ENCODE measurements at regions not wholly inside any gene's neighbourhood (a gene's known extent, or its start where the extent isn't known, plus 50 kb on each side); places are given as distances from the start of the nearest gene placed in this dataset.

GRCh38 chr6:8180327-8181159 is 78.2 kb upstream of the EEF1E1 start:
- no peaks in the 10 kb centered on the region for H3K79me2 ChIP-seq (ENCODE audit: control insufficient read depth, insufficient read depth, low read length)
- no peak overlapping the region for H3K4me2 ChIP-seq (ENCODE audit: control insufficient read depth, insufficient read depth)
- ChIA-PET RAD21 (ENCODE audit: unreplicated experiment) (interaction anchor here (1.0 to 1.5 kb wide), 3 partner anchors 38 to 50 kb away, joined by 3 to 7 read pairs (median 3); no protein-coding TSS in a partner anchor), POLR2A (no interaction called here), SMC1A (ENCODE audit: uncharacterized antibody, unreplicated experiment) (interaction anchor here (1.3 to 1.7 kb wide), 2 partner anchors 39 to 49 kb away, joined by 3 to 10 read pairs; no protein-coding TSS in a partner anchor), CTCF (no interaction called here)
- H3K4me3 ChIP-seq: no peak overlapping the region
- 37% methylated on average over 11 of the region's 11 CpGs for WGBS (ENCODE audit: insufficient coverage, insufficient replicate concordance, low lambda C conversion rate, missing lambda C conversion rate)
- in situ Hi-C loops (cut with MboI): no loop called here
- ATAC-seq: no peak
- H3K9ac ChIP-seq (ENCODE audit: control insufficient read depth, insufficient read depth, low read length): no peak overlapping the region
- intact Hi-C loops (cut with micrococcal nuclease; ENCODE audit: unreplicated experiment): no loop called here
- no peak overlapping the region for H3K27ac ChIP-seq (ENCODE audit: control insufficient read depth, insufficient read depth)
- H3K4me1 ChIP-seq (ENCODE audit: control insufficient read depth, insufficient read depth, low read length): no peaks in the 10 kb centered on the region
- no peak for FAIRE-seq
- no peaks in the 10 kb centered on the region for H3K27me3 ChIP-seq (replicated peaks in 1 of 2; ENCODE audit: control insufficient read depth in 2 of 2, insufficient read depth in 2 of 2, low read length in 1 of 2)
- no peak for TF ChIP-seq EP300 (IDR thresholded peaks at IDR 0.05; ENCODE audit: borderline replicate concordance in 1 of 2, control insufficient read depth in 1 of 2, low read depth in 2 of 2, low read length in 2 of 2)
- TF ChIP-seq PKNOX1 (IDR thresholded peaks at IDR 0.05): peak; percentile 86
- no TSS peak for BruUV-seq (replicated peaks)
- DNase-seq (ENCODE audit: low read depth, low spot score): no peak
- no peak overlapping the region for H2AFZ ChIP-seq (ENCODE audit: control insufficient read depth, low read depth, low read length)
- H3K36me3 ChIP-seq (ENCODE audit: control insufficient read depth in 2 of 2, insufficient read depth in 2 of 2, low read length in 1 of 2): no peaks in the 10 kb centered on the region
- no peaks in the 10 kb centered on the region for H3K9me3 ChIP-seq (replicated peaks; ENCODE audit: control insufficient read depth, insufficient read depth, low read length)
- no peaks in the 10 kb centered on the region for H4K20me1 ChIP-seq (ENCODE audit: control insufficient read depth, insufficient read depth)

GRCh38 chr6:8177721-8178120 is 75.4 kb upstream of the EEF1E1 start:
- no peak for DNase-seq (ENCODE audit: low read depth, low spot score)
- SMC1A ChIA-PET (ENCODE audit: uncharacterized antibody, unreplicated experiment): interaction anchor here (1.4 kb wide), 1 partner anchor 46 kb away, joined by 4 read pairs; no protein-coding TSS in a partner anchor
- Histone ChIP-seq H3K27me3 (replicated peaks in 1 of 2; ENCODE audit: control insufficient read depth in 2 of 2, insufficient read depth in 2 of 2, low read length in 1 of 2) (no peaks in the 10 kb centered on the region), H3K4me1 (ENCODE audit: control insufficient read depth, insufficient read depth, low read length) (no peaks in the 10 kb centered on the region), H3K36me3 (ENCODE audit: control insufficient read depth in 2 of 2, insufficient read depth in 2 of 2, low read length in 1 of 2) (no peaks in the 10 kb centered on the region), H3K9ac (ENCODE audit: control insufficient read depth, insufficient read depth, low read length) (no peak overlapping the region), H3K4me2 (ENCODE audit: control insufficient read depth, insufficient read depth) (no peak overlapping the region), H3K79me2 (ENCODE audit: control insufficient read depth, insufficient read depth, low read length) (no peaks in the 10 kb centered on the region), H3K4me3 (no peak overlapping the region), H3K27ac (ENCODE audit: control insufficient read depth, insufficient read depth) (no peak overlapping the region), H2AFZ (ENCODE audit: control insufficient read depth, low read depth, low read length) (no peak overlapping the region), H3K9me3 (replicated peaks; ENCODE audit: control insufficient read depth, insufficient read depth, low read length) (no peaks in the 10 kb centered on the region), H4K20me1 (ENCODE audit: control insufficient read depth, insufficient read depth) (no peaks in the 10 kb centered on the region)
- in situ Hi-C loops (cut with MboI): no loop called here
- RAD21 ChIA-PET (ENCODE audit: unreplicated experiment): no interaction called here
- CTCF ChIA-PET: interaction anchor here (0.6 kb wide), 1 partner anchor 395 kb away, joined by 3 read pairs; no protein-coding TSS in a partner anchor
- intact Hi-C loops (cut with micrococcal nuclease; ENCODE audit: unreplicated experiment): no loop called here
- POLR2A ChIA-PET: no interaction called here
- FAIRE-seq: no peak
- WGBS (ENCODE audit: insufficient coverage, insufficient replicate concordance, low lambda C conversion rate, missing lambda C conversion rate): 0% methylated on average over 2 of the region's 2 CpGs
- no TSS peak for BruUV-seq (replicated peaks)
- no peak for ATAC-seq
- TF ChIP-seq PKNOX1 (IDR thresholded peaks at IDR 0.05): no peak
- TF ChIP-seq TARDBP (IDR thresholded peaks at IDR 0.05; ENCODE audit: borderline replicate concordance): no peak
- TF ChIP-seq RB1 (IDR thresholded peaks at IDR 0.05; ENCODE audit: borderline replicate concordance): no peak
- TF ChIP-seq TCF7 (IDR thresholded peaks at IDR 0.05; ENCODE audit: borderline replicate concordance): no peak
- TF ChIP-seq CTCF (IDR thresholded peaks at IDR 0.05 in 2 of 3, conservative IDR thresholded peaks at IDR 0.05 in 1 of 3; ENCODE audit: control insufficient read depth in 2 of 3, extremely low read depth in 1 of 3, insufficient read depth in 1 of 3, low read depth in 3 of 3, low read length in 3 of 3): no peak
- TF ChIP-seq YBX1 (IDR thresholded peaks at IDR 0.05): no peak
- TF ChIP-seq BCLAF1 (IDR thresholded peaks at IDR 0.05): no peak
